Liver (tissue), 8 donors: ENCODE measurements at regions not wholly inside any gene's neighbourhood (a gene's known extent, or its start where the extent isn't known, plus 50 kb on each side); places are given as distances from the start of the nearest gene placed in this dataset.

Experiments
- DNase-seq: peaks from one replicate; pipeline ENCODE4 v3.0.0-alpha.2; 2017; ENCODE audit warnings: low spot score
- H3K27ac ChIP-seq, 2 donors: one replicate each; pipeline ENCODE4 v1.7.0; 2013; ENCODE audit warnings: inconsistent platforms in 2 of 2, low read length in 2 of 2, control low read depth in 1 of 2, low read depth in 1 of 2, mild to moderate bottlenecking in 1 of 2
- H3K27me3 ChIP-seq, 4 donors: one replicate each; pipeline versions ENCODE4 v1.6.1 to v1.7.0; 2013; ENCODE audit warnings: low read length in 3 of 4, inconsistent platforms in 1 of 4, mild to moderate bottlenecking in 1 of 4, moderate library complexity in 1 of 4; ENCODE audit not compliant: control insufficient read depth in 4 of 4, insufficient read depth in 4 of 4
- H3K36me3 ChIP-seq, 4 donors: one replicate each; pipeline versions ENCODE4 v1.6.1 to v1.7.0; 2013; ENCODE audit warnings: low read length in 3 of 4, mild to moderate bottlenecking in 3 of 4, low read depth in 1 of 4, moderate library complexity in 1 of 4; ENCODE audit not compliant: control insufficient read depth in 4 of 4, insufficient read depth in 3 of 4
- H3K4me1 ChIP-seq, 4 donors: one replicate each; pipeline versions ENCODE4 v1.6.1 to v1.7.0; 2013; ENCODE audit warnings: low read length in 3 of 4, mild to moderate bottlenecking in 3 of 4, moderate library complexity in 1 of 4; ENCODE audit not compliant: control insufficient read depth in 4 of 4, insufficient read depth in 4 of 4
- H3K4me3 ChIP-seq, 3 donors: one replicate each; pipeline versions ENCODE4 v1.6.1 to v1.7.0; 2013; ENCODE audit warnings: low read length in 3 of 3, control low read depth in 1 of 3, low read depth in 1 of 3, mild to moderate bottlenecking in 1 of 3
- H3K9ac ChIP-seq, 2 donors: one replicate each; pipeline ENCODE4 v1.7.0; 2013; ENCODE audit warnings: low read length in 2 of 2, mild to moderate bottlenecking in 2 of 2, moderate library complexity in 2 of 2, control low read depth in 1 of 2, low read depth in 1 of 2
- H3K9me3 ChIP-seq, 4 donors: one replicate each; pipeline versions ENCODE4 v1.6.1 to v1.7.0; 2013; ENCODE audit warnings: low read length in 3 of 4; ENCODE audit not compliant: control insufficient read depth in 4 of 4
- ATF3 ChIP-seq: IDR thresholded peaks from 2 replicates; pipeline ENCODE4 v1.6.1; 2016; ENCODE audit warnings: antibody characterized with exemption
- CTCF ChIP-seq: fragments of 150-350 bp; IDR thresholded peaks from 2 replicates; pipeline ENCODE4 v1.5.1; 2017; ENCODE audit warnings: improper control_type of control experiment, low read depth, low read length; ENCODE audit not compliant: missing input control
- EGR1 ChIP-seq, 2 donors: IDR thresholded peaks; 2 replicates each; pipeline ENCODE4 v1.6.1; 2016 to 2018; ENCODE audit warnings: antibody characterized with exemption in 2 of 2, low read depth in 2 of 2
- FOXA1 ChIP-seq: IDR thresholded peaks from 2 replicates; pipeline ENCODE4 v1.6.1; 2016; ENCODE audit warnings: antibody characterized with exemption
- FOXA2 ChIP-seq: IDR thresholded peaks from 2 replicates; pipeline ENCODE4 v1.6.1; 2016; ENCODE audit warnings: antibody characterized with exemption
- GABPA ChIP-seq, 2 donors: IDR thresholded peaks in 1 of 2; conservative IDR thresholded peaks in 1 of 2; 2 replicates each; pipeline ENCODE4 v1.6.1; 2016; ENCODE audit warnings: antibody characterized with exemption in 2 of 2, mild to moderate bottlenecking in 1 of 2, moderate library complexity in 1 of 2
- HNF4A ChIP-seq, 2 donors: conservative IDR thresholded peaks; 2 replicates each; pipeline ENCODE4 v1.6.1; 2016; ENCODE audit warnings: antibody characterized with exemption in 2 of 2, mild to moderate bottlenecking in 2 of 2
- HNF4G ChIP-seq: IDR thresholded peaks from 2 replicates; pipeline ENCODE4 v1.6.1; 2016; ENCODE audit warnings: antibody characterized with exemption
- JUND ChIP-seq, 2 donors: IDR thresholded peaks; 2 replicates each; pipeline ENCODE4 v1.6.1; 2016; ENCODE audit warnings: antibody characterized with exemption in 2 of 2
- NR2F2 ChIP-seq: IDR thresholded peaks from 2 replicates; pipeline ENCODE4 v1.6.1; 2016; ENCODE audit warnings: antibody characterized with exemption
- RAD21 ChIP-seq, 2 donors: IDR thresholded peaks; 2 replicates each; pipeline ENCODE4 v1.6.1; 2016; ENCODE audit warnings: antibody characterized with exemption in 2 of 2, mild to moderate bottlenecking in 2 of 2
- REST ChIP-seq: IDR thresholded peaks from 2 replicates; pipeline ENCODE4 v1.6.1; 2016; ENCODE audit warnings: antibody characterized with exemption, mild to moderate bottlenecking
- RXRA ChIP-seq, 2 donors: IDR thresholded peaks; 2 replicates each; pipeline ENCODE4 v1.6.1; 2017 to 2018; ENCODE audit warnings: antibody characterized with exemption in 2 of 2, mild to moderate bottlenecking in 1 of 2
- SP1 ChIP-seq: IDR thresholded peaks from 2 replicates; pipeline ENCODE4 v1.6.1; 2018; ENCODE audit warnings: antibody characterized with exemption, mild to moderate bottlenecking
- TAF1 ChIP-seq: conservative IDR thresholded peaks from 2 replicates; pipeline ENCODE4 v1.6.1; 2016; ENCODE audit warnings: antibody characterized with exemption, mild to moderate bottlenecking
- YY1 ChIP-seq: IDR thresholded peaks from 2 replicates; pipeline ENCODE4 v1.6.1; 2016; ENCODE audit warnings: antibody characterized with exemption, mild to moderate bottlenecking
- ZBTB33 ChIP-seq: IDR thresholded peaks from 2 replicates; pipeline ENCODE4 v1.6.1; 2016; ENCODE audit warnings: antibody characterized with exemption
- WGBS: extraction: QIAGEN DNeasy Blood & Tissue Kit; methylation state at CpG from one replicate; pipeline ENCODE4 v1.1.7; 2013; 5-methylcytosine and 5-hydroxymethylcytosine counted together
- donor health status: healthy.
- donor health status: healthy.
- donor health status: healthy.
- donor health status: healthy.
- donor health status: healthy.

GRCh38 chr17:68175905-68176304, 71.9 kb upstream of the AMZ2 start:
- DNase-seq: no peak
- H3K9ac ChIP-seq: no peak overlapping the region

GRCh38 chr17:68176718-68177117, 71.1 kb upstream of the AMZ2 start:
- H3K27ac ChIP-seq: no peak overlapping the region
- no peaks in the 10 kb centered on the region for H3K27me3 ChIP-seq
- TF ChIP-seq ZBTB33 (no peak), JUND (IDR thresholded peaks at IDR 0.05) (no peak), SP1 (no peak), RAD21 (IDR thresholded peaks at IDR 0.05) (no peak)
- H3K4me3 ChIP-seq: no peak overlapping the region
- 87% methylated on average over 4 of the region's 4 CpGs for WGBS
- peaks cover 0 to 3% (median 0%) of the 10 kb centered on the region in 4 donors for H3K4me1 ChIP-seq
- DNase-seq: no peak
- H3K9ac ChIP-seq: no peak overlapping the region
- no peaks in the 10 kb centered on the region for H3K36me3 ChIP-seq
- no peaks in the 10 kb centered on the region for H3K9me3 ChIP-seq

More at GRCh38 chr17:68175905-68176304, 71.9 kb upstream of the AMZ2 start:
- H3K36me3 ChIP-seq: no peaks in the 10 kb centered on the region
- TF ChIP-seq RAD21 (IDR thresholded peaks at IDR 0.05) (no peak), HNF4G (no peak), FOXA2 (no peak), RXRA (IDR thresholded peaks at IDR 0.05) (no peak), GABPA (IDR thresholded peaks at IDR 0.05 in 1 of 2, conservative IDR thresholded peaks at IDR 0.05 in 1 of 2) (no peak), TAF1 (no peak), EGR1 (IDR thresholded peaks at IDR 0.05; ENCODE audit: low read depth in 2 of 2) (no peak), YY1 (no peak), SP1 (no peak), FOXA1 (no peak), NR2F2 (no peak), HNF4A (conservative IDR thresholded peaks at IDR 0.05) (no peak)
- H3K27ac ChIP-seq: no peak overlapping the region
- peaks cover 0 to 3% (median 0%) of the 10 kb centered on the region in 4 donors for H3K4me1 ChIP-seq
- no peaks in the 10 kb centered on the region for H3K9me3 ChIP-seq
- no peak overlapping the region for H3K4me3 ChIP-seq
- WGBS: 98% methylated on average over 3 of the region's 3 CpGs
- H3K27me3 ChIP-seq: no peaks in the 10 kb centered on the region

GRCh38 chr17:68178831-68179230, 69.0 kb upstream of the AMZ2 start:
- no peak overlapping the region for H3K9ac ChIP-seq
- H3K4me1 ChIP-seq: no peaks in the 10 kb centered on the region
- no peaks in the 10 kb centered on the region for H3K27me3 ChIP-seq
- no peak for DNase-seq
- TF ChIP-seq RXRA (IDR thresholded peaks at IDR 0.05) (no peak), FOXA1 (no peak), TAF1 (no peak), CTCF (no peak), REST (no peak), NR2F2 (no peak), HNF4A (conservative IDR thresholded peaks at IDR 0.05) (no peak), EGR1 (IDR thresholded peaks at IDR 0.05; ENCODE audit: low read depth in 2 of 2) (no peak), HNF4G (no peak), SP1 (no peak), GABPA (IDR thresholded peaks at IDR 0.05 in 1 of 2, conservative IDR thresholded peaks at IDR 0.05 in 1 of 2) (no peak), RAD21 (IDR thresholded peaks at IDR 0.05) (no peak), JUND (IDR thresholded peaks at IDR 0.05) (no peak), FOXA2 (no peak), ATF3 (no peak), ZBTB33 (no peak)
- WGBS: 97% methylated on average over 6 of the region's 6 CpGs
- H3K9me3 ChIP-seq: no peaks in the 10 kb centered on the region
- H3K36me3 ChIP-seq: no peaks in the 10 kb centered on the region
- no peak overlapping the region for H3K27ac ChIP-seq
- H3K4me3 ChIP-seq: no peak overlapping the region
